Muscle layer of duodenum (tissue), 2 donors: ENCODE measurements at regions not wholly inside any gene's neighbourhood (a gene's known extent, or its start where the extent isn't known, plus 50 kb on each side); places are given as distances from the start of the nearest gene placed in this dataset.

ENCODE experiments used
- H3K27ac ChIP-seq: one replicate; pipeline ENCODE4 v1.7.0; 2013; ENCODE audit warnings: mild to moderate bottlenecking, low read length
- H3K27me3 ChIP-seq: one replicate; pipeline ENCODE4 v1.7.0; 2013; ENCODE audit warnings: low read depth, mild to moderate bottlenecking, control low read depth, low read length
- H3K36me3 ChIP-seq, 2 donors: one replicate each; pipeline ENCODE4 v1.7.0; 2013; ENCODE audit warnings: low read length in 2 of 2, control low read depth in 1 of 2, mild to moderate bottlenecking in 1 of 2; ENCODE audit not compliant: insufficient read depth in 2 of 2, control insufficient read depth in 1 of 2
- H3K4me1 ChIP-seq, 2 donors: one replicate each; pipeline ENCODE4 v1.7.0; 2013; ENCODE audit warnings: low read length in 2 of 2, mild to moderate bottlenecking in 2 of 2, control low read depth in 1 of 2, moderate library complexity in 1 of 2; ENCODE audit not compliant: insufficient read depth in 2 of 2, control insufficient read depth in 1 of 2
- H3K4me3 ChIP-seq, 2 donors: one replicate each; pipeline ENCODE4 v1.7.0; 2013; ENCODE audit warnings: low read length in 2 of 2, low read depth in 1 of 2, mild to moderate bottlenecking in 1 of 2
- H3K9me3 ChIP-seq, 2 donors: one replicate each; pipeline ENCODE4 v1.7.0; 2013; ENCODE audit warnings: low read length in 2 of 2, control low read depth in 1 of 2, mild to moderate bottlenecking in 1 of 2; ENCODE audit not compliant: control insufficient read depth in 1 of 2
- donor health status: healthy.

DNA sequence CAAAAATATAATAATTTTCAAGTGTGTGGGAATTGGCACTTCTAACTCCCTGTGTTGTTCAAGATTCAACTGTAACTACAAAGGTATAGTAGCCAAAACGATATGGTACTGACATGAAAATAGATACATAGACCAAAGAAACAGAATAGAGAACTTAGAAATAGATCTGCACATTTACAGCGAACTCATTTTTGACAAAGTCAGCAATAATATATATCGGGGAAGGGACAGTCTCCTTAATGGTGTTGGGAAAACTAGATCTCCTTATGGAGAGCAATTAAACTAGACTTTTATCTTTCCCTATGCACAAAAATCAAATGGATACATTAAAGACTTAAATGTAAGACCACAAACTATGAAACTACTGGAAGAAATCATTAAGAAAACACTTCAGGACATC is 1530.6 kb upstream of the SLC39A10 start:
- Histone ChIP-seq H3K27me3 (no peaks in the 10 kb centered on the region), H3K36me3 (no peaks in the 10 kb centered on the region), H3K9me3 (peaks cover 0 to 6% of the 10 kb centered on the region in 2 donors), H3K27ac (no peak overlapping the region), H3K4me3 (no peak overlapping the region), H3K4me1 (no peaks in the 10 kb centered on the region)

DNA sequence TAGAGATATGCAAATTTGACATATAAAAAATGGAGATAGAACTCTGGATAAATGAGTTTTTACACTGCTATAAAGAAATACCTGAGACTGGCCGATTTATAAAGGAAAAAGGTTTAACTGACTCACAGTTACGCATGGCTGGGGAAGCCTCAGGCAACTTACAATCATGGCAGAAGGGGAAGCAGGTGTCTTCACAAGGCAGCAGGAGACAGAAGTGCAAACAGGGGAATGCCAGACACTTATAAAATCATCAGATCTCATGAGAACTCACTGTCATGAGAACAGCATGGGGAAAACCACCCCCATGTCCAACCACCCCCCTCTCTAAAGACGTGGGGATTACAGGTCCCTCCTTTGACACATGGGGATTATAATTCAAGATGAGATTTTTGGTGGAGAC is 1540.2 kb upstream of the SLC39A10 start:
- no peak overlapping the region for H3K4me3 ChIP-seq
- H3K27ac ChIP-seq, result no peak overlapping the region
- no peaks in the 10 kb centered on the region for H3K4me1 ChIP-seq
- no peaks in the 10 kb centered on the region for H3K9me3 ChIP-seq
- no peaks in the 10 kb centered on the region for H3K27me3 ChIP-seq
- H3K36me3 ChIP-seq, result no peaks in the 10 kb centered on the region

DNA sequence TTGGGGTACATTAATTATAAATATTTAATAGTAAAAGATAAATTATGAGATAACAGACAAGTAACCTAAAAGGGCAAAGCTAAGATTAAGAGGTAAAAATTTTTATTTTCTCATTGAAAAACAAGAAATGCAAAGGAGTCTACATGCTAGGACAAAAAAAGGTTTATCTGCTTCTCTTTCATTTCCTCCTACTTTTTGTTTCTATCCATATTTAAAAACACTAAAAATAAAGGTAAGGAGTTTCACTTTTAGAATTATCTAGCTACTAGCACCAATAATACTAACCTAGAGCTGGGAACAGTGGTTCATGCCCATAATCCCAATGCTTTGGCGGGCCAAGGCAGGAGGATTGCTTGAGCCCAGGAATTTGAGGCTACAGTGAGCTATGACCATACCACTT is 1551.7 kb upstream of the SLC39A10 start:
- Histone ChIP-seq H3K27ac (no peak overlapping the region), H3K4me1 (no peaks in the 10 kb centered on the region), H3K9me3 (no peaks in the 10 kb centered on the region), H3K4me3 (no peak overlapping the region), H3K27me3 (no peaks in the 10 kb centered on the region), H3K36me3 (no peaks in the 10 kb centered on the region)

DNA sequence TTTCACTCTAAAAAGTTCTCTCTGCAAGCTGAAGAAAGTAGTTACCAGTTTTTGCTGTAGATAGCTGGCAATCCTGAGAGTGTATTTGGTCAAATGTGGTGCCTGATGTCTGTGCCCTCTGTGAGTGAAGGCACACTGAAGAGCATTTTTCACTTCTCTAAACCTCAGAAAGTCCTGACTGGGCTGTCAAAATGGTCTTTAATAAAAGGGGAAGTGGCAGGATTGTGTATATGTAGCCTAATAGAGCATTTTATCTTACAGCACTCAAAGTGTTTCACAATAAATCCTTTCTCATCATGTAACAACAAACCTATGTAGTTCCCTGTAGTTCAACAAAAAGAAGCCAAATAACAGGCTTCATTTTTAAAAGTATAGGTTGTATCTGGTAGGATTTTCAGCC is 1552.3 kb upstream of the SLC39A10 start:
- no peaks in the 10 kb centered on the region for H3K4me1 ChIP-seq
- H3K27ac ChIP-seq, result no peak overlapping the region
- no peaks in the 10 kb centered on the region for H3K36me3 ChIP-seq
- no peak overlapping the region for H3K4me3 ChIP-seq
- H3K27me3 ChIP-seq, result no peaks in the 10 kb centered on the region
- no peaks in the 10 kb centered on the region for H3K9me3 ChIP-seq

DNA sequence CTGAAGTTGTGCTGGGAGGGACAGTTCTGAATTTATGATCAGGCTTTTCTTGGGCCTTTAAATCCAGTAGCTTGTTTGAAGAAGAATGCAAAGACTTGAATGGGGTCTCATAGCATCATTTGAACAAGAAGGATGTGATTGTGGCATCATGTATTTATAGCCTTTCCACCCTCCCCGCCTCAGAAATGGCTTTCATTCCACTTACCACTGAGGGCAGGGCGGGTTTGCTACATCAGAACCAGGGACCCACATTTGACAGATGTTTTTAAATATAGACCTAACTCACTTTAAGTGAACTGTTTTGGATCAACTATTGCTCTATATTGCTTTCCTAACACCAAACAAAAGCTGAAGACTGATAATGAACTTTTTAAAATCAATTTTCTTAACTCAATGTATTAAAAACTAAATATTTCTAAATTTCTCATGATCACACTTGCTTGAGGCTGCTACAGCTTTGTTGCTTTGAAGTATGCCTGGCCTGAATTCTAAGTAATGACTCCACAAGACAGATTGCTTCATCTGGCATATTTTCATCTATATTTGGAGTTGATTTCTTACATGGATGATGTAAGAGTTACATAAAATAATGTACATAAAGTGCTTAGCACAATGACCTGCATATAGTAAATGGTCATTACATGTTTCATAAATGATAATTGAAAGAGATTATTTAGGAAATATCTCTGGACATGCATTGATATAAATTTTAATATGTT is 1552.9 kb upstream of the SLC39A10 start:
- Histone ChIP-seq H3K4me3 (no peak overlapping the region), H3K27me3 (no peaks in the 10 kb centered on the region), H3K27ac (no peak overlapping the region), H3K36me3 (no peaks in the 10 kb centered on the region), H3K9me3 (no peaks in the 10 kb centered on the region), H3K4me1 (no peaks in the 10 kb centered on the region)

DNA sequence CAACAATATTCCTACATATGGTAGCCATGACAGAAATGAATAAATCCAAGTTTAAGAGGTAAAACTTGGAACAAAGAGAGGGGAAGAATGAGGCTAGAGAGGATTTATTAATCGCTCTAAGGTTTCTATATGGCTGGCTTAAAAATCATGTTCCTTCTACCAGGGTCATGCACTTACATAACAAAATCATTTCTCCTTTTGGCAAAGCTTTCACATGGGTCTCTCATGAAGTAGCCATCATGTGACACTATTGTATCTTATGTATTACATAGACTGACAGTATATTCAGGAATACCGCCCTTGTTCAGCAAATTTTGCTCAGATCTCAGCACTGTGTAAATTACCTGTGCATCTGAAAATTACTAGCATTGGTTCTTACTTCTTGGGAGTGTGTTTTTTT is 1554.5 kb upstream of the SLC39A10 start:
- H3K27ac ChIP-seq, result no peak overlapping the region
- no peaks in the 10 kb centered on the region for H3K4me1 ChIP-seq
- H3K9me3 ChIP-seq, result no peaks in the 10 kb centered on the region
- no peaks in the 10 kb centered on the region for H3K27me3 ChIP-seq
- H3K36me3 ChIP-seq, result no peaks in the 10 kb centered on the region
- no peak overlapping the region for H3K4me3 ChIP-seq

DNA sequence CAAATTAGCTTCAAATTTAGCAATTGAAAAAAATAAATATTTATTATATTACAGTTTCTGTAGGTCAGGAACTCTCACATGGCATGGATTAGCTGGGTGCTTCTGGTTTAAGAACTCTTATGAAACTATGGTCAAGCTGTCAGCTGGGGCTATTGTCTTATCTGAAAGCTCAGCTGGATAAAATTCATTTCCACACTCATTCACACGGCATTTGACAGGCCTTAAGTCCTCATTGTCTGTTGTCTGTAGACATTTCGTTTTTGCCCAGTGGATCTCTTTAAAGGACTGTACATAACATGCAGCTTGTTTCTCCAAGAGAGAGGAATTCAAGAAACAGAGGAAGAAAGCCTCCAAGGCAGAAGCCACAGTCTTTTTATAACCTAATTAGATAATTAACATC is 1556.8 kb upstream of the SLC39A10 start:
- H3K4me1 ChIP-seq, result no peaks in the 10 kb centered on the region
- H3K36me3 ChIP-seq, result no peaks in the 10 kb centered on the region

DNA sequence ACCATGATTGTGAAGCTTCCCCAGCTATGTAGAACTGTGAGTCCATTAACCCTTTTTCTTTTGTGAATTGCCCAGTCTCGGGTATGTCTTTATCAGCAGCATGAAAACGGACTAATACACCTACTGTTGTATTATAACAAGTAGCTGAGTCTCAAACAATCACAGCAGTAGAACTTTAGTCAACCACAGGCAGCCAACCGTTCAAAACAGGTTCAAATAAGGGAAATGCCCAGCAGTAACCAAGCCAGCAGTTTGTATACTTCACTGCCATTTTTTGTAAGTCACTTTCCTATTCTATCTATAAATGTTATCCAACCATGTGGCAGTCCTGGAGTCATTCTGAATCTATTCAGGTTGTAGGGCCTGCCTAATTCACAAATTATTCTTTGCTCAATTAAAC is 1560.6 kb upstream of the SLC39A10 start:
- Histone ChIP-seq H3K4me1 (no peaks in the 10 kb centered on the region), H3K36me3 (no peaks in the 10 kb centered on the region), H3K9me3 (no peaks in the 10 kb centered on the region), H3K4me3 (no peak overlapping the region), H3K27ac (no peak overlapping the region), H3K27me3 (no peaks in the 10 kb centered on the region)

More for the DNA sequence above, 1556.8 kb upstream of the SLC39A10 start:
- Histone ChIP-seq H3K4me3 (no peak overlapping the region), H3K9me3 (no peaks in the 10 kb centered on the region), H3K27ac (no peak overlapping the region), H3K27me3 (no peaks in the 10 kb centered on the region)

DNA sequence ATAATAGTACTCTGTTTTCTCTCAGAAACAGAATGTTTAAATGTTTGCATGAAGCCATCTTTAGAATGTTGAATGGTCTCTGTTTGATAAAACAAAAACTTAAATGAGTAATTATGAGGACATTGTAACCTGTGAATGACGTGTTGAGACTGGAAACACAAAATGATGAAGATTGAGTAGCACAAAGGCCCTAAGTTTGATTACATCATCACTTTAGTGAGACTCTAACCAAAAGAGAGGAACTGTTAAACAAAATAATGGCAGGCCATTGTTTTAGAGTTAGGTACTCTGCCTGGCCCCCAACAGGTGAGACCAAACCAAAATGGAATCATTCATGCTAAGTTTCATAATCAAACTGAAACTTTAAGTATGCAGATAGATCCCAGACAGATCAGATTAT is 1561.7 kb upstream of the SLC39A10 start:
- H3K9me3 ChIP-seq, result no peaks in the 10 kb centered on the region
- no peaks in the 10 kb centered on the region for H3K36me3 ChIP-seq
- no peak overlapping the region for H3K27ac ChIP-seq
- no peaks in the 10 kb centered on the region for H3K4me1 ChIP-seq
- H3K4me3 ChIP-seq, result no peak overlapping the region
- H3K27me3 ChIP-seq, result no peaks in the 10 kb centered on the region

DNA sequence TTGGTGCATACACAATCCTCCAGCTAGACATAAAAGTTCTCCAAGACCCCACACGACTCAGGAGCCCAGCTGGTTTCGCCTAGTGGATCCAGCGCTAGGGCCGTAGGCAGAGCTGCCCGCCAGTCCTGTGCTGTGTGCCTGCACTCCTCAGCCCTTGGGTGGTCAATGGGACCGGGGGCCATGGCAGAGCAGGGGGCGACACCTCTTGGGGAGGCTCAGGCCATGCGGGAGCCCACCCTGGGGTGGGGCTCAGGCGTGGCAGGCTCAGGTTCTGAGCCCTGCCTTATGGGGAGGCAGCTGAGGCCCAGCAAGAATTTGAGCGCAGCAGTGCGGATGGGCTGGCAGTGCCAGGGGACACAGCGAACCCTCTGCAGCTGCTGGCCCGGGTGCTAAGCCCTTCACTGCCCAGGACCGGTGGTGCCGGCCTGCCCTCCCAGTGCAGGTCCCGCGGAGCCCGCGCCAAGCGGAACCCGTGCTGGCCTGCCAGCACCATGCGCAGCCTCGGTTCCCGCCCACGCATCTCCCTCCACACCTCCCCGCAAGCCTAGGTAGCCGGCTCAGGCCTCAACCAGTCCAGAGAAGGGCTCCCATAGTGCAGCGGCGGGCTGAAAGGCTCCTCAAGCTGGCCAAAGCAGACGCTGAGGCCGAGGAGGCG is 1566.6 kb upstream of the SLC39A10 start:
- Histone ChIP-seq H3K27me3 (no peaks in the 10 kb centered on the region), H3K4me1 (no peaks in the 10 kb centered on the region), H3K4me3 (no peak overlapping the region), H3K9me3 (no peaks in the 10 kb centered on the region), H3K36me3 (no peaks in the 10 kb centered on the region), H3K27ac (no peak overlapping the region)

DNA sequence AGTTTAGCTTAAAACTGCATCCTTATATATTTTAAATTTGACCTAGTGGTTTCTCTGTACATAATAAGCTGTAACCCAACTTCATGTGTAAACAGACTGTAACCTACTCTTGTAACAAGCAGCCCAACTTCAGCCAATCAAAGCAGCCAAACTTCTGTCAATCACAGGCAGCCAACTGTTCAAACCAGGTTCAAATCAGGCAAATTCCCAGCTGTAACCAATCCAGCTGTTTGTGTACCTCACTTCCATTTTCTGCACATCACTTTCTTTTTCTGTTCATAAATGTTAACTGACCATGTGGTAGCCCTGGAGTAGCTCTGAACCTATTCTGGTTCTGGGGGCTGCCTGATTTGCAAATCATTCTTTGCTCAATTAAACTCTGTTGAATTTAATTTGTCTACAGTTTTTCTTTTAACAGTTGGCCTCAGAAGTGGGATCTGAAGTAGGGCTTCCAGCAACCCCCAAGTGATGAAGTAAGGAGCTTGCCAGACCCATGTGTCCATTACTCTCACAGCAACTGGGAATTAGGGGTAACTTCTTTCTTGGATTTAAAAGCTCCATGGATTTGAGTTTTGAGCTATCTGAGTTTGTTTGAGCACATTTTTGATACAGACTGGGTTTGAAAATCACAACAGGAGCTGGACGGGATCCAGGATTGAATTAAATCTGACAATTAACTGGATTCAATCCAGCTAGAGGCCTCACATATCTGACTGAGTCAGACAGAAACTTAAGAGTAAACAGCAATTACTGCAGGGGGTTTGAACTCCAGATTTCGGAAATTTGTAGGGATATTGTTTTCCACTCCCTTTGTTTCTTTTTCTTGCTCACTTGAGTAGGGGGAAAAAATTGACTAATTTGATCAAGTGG is 1569.7 kb upstream of the SLC39A10 start:
- H3K27ac ChIP-seq, result no peak overlapping the region
- no peaks in the 10 kb centered on the region for H3K4me1 ChIP-seq
- no peaks in the 10 kb centered on the region for H3K36me3 ChIP-seq
- H3K27me3 ChIP-seq, result no peaks in the 10 kb centered on the region
- no peaks in the 10 kb centered on the region for H3K9me3 ChIP-seq
- H3K4me3 ChIP-seq, result no peak overlapping the region
